GM19468 (cell line): ENCODE measurements at regions not wholly inside any gene's neighbourhood (a gene's known extent, or its start where the extent isn't known, plus 50 kb on each side); places are given as distances from the start of the nearest gene placed in this dataset.
"Not testable (repeated sequence)": the region's sequence is repeated elsewhere in the genome, so short reads cannot be mapped to it uniquely, and the experiment has no call there.

ENCODE experiments used
- ATAC-seq: cut with Tn5 transposase; IDR thresholded peaks from one replicate; pipeline ENCODE4 v1.9.1; 2021; ENCODE audit warnings: mild to moderate bottlenecking, moderate library complexity, moderate number of reproducible peaks; ENCODE audit not compliant: unreplicated experiment; ENCODE audit errors: extremely low read depth

GRCh38 chr18:27331606-27332005 lies 146.5 kb upstream of the CHST9 start:
- ATAC-seq = no peak

DNA sequence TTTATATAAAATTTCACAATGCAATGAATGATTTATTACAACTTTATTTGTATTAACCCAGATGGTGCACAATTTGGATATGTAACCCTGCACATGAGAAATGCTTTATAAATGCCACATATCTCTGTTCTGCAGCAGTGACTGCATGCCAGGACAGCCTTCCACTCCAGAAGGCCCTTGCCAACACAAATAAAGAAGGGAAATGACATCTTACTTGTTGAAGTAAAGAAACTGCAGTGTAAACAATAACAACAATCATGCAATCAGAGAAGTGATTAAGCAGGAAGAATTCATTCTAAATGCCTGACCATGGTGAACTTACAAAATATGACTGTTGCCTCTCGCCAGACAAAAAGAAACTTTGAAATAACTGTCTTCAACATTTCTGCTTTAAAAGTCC lies 129.9 kb upstream of the CHST9 start:
- no peak for ATAC-seq

DNA sequence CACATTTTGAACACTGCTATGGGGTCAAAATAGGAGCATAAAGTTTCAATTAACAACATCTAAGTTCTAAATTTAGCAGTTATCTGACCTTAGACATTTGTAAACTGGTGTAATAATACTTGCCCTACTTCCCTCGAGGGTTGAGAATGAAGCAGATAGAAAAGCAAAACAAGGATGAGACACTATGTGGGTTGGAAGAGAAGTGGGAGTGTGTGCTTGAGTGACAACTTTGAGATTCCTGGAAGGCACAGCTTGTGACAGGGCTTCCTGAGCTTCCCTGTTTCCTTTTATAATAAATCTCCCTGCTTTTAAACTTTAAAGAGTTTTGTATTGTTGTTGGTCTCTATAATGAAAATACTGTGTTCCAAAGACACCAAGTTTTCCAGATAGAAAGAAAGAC lies 128.6 kb upstream of the CHST9 start:
- no peak for ATAC-seq

GRCh38 chr18:27312853-27313252 lies 127.7 kb upstream of the CHST9 start:
- ATAC-seq = no peak

DNA sequence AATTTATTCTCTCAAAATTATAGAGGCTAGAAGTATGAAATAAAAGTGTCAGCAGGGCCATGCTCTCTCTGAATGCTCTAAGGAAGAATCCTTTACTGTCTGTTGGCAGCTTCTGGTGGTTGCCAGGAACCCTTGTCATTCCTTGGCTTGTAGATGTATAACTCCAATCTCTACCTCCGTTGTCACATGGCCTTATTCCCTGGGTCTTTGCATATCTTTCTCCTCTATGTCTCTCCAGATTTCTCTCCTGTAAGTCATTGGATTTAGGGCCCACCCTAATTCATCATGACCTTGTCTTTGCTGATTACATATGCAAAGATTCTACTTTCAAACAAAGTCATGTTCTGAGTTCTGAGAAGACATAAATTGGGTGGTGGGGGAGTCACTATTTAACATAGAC lies 127.0 kb upstream of the CHST9 start:
- ATAC-seq = no peak

DNA sequence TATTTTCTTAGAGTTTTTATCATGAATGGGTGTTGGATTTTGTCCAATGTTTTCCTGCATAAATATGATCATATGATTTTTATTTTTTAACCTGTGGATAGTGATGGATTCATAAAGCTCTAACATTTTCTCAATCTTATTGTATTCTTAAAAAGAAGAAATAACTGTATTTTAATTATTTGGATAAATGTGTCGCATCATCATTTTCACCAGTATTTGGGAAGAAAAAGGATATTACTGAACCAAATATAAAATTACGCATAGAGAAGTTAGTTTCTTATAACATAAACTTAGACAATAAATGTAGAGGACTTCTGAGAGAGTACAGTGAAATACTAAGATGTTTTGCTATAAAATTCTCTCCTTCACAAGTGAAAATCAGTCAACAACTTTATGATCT lies 126.0 kb upstream of the CHST9 start:
- ATAC-seq = no peak

DNA sequence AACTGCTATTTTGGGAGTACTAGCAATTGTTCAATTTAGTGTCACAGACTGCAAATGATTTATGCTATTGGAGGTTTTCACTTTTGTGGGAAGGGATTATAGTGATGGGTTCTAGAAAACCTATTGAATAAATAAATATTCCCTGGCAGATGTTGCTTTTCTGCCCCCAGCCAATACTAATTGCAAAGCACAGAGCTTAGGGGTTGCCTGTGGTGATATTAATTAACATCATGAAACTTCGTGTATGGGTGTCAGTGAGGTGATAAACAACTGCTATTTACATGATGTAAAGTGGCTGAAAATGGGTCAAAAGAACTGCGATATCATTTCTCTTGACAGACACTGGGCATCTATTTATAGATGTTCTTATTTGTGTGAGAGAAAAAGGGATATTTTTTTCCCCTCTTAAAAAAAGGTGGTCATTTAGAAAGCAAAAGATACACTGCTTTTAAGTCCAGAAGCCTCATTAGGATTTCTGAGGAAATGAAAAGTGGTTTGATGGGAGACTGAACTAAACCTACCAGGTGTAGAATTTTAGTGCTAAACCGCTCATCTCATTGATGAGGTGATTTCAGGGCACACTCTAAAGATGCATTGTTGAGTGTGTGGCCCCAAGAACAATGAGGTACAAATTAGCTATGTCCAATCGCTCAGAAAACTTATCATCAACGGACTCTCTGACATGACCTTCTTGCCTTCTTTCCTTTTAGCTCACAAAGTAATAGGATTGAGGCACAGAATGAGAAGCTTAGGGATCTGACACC lies 116.7 kb upstream of the CHST9 start:
- no peak for ATAC-seq

DNA sequence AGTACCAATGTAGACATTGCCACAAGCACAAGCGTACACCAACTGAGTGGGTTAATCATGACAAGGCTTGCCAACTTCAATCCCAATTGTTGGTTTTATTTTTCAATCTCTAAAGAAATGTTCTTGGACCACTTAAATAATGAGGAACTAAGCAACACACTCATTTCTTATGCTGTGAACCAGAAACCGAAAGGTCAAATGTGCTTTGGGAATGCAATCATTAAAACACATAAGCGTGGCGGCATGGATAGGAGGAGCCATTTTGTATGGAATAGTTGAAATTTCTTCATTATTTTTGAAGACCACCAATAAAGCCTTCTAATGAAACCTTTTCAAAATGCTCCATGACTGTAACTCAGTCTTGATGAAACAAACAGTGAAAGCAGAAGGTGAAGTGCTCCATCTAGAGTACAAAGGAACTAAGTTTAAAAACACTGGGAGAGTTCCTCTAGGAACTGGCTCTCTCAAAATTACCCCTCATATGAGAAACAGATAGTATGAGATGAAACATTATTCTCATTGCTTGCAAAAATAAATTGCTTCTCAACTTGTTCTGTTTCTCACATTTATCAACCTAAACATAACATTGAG lies 113.2 kb upstream of the CHST9 start:
- ATAC-seq = no peak

DNA sequence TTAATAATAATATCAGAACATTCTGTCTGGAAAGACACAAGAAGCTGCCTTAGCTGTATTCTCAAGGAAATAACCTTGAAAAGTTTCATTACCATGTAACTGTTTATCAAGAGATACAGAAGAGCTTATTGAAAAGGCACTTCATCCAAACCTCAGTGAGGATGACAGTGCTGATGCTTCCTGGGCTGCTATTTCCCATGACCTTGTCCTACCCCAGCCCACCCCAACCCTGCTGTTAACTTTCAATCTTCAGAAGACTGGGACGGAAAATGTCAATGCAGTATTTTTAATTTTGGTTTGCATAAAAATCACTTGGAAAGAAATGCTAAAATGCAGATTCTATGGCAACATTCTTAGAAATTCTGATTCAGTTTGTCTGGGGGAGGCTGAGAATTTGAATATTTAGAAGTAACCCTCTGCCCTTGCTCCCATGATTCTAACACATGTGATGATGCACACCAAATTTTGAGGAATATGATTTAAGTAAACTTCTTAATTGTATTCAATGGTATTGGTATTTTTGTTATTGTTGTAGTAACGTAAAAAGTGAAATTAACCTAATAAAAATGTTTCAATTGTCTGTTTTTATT lies 101.0 kb upstream of the CHST9 start:
- not testable (repeated sequence) for ATAC-seq

- no peak for ATAC-seq
Measured at GRCh38 chr18:27278131-27278530, 93.0 kb upstream of the CHST9 start.

DNA sequence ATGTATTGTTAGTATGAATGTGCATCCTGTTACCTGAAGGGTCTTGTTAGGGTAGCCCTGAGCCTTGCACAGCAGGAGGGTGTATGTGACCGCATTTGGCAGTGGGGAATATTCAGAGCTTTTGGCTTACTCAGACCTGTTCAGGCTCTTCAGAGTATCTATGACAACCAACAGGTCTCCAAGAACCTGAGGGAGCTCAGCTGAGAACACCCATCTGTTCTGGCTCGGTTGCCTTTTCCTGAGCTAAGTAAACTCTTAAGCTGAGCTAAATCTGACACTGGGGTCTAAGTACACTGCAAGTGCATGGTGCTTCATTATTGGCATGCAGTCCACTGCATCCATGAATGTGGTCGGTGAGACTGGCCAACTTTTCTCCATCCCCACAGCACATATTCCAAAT lies 92.4 kb upstream of the CHST9 start:
- ATAC-seq = no peak

GRCh38 chr18:27276886-27277285 lies 91.8 kb upstream of the CHST9 start:
- no peak for ATAC-seq

- no peak for ATAC-seq
Measured at GRCh38 chr18:27276479-27276878, 91.4 kb upstream of the CHST9 start.

- ATAC-seq = no peak
Measured at GRCh38 chr18:27274901-27275300, 89.8 kb upstream of the CHST9 start.

DNA sequence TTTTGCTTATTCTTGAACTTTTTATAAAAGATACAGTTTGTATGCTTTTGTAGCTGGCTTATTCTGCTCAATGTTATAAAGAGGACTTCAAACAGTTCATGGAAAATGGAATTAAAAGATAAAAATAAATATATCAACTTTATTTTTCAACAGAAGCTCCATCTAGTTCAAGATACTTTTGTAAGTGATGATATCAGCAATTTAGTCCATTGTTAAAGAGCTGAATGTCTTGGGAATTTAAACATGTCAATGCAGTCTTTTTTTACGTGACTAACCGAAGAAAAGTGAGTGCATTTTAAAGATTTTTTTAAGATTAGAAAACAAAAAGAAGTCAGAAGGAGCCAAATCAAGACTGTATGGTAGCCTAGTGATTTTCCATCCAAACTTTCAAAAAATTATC lies 85.4 kb upstream of the CHST9 start:
- no peak for ATAC-seq

DNA sequence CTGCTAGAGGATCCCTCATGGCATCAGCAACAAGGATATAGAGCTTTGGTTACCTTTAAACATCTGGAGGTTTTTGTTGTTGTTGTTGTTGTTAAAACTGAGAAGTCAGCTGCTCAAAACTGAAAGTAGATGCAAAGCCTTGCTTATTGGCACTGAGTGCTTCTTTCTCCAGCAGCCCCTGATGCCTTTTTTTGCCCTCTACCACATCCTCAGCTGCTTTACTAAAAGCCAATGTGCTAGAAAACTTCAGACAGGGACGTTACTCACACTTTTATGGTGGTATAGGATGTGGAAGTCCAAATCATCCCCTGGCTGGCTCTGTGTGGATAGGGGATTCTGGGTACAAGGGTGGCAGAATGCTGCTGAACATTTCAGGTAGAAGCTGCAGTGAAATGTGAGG lies 78.3 kb upstream of the CHST9 start:
- no peak for ATAC-seq

DNA sequence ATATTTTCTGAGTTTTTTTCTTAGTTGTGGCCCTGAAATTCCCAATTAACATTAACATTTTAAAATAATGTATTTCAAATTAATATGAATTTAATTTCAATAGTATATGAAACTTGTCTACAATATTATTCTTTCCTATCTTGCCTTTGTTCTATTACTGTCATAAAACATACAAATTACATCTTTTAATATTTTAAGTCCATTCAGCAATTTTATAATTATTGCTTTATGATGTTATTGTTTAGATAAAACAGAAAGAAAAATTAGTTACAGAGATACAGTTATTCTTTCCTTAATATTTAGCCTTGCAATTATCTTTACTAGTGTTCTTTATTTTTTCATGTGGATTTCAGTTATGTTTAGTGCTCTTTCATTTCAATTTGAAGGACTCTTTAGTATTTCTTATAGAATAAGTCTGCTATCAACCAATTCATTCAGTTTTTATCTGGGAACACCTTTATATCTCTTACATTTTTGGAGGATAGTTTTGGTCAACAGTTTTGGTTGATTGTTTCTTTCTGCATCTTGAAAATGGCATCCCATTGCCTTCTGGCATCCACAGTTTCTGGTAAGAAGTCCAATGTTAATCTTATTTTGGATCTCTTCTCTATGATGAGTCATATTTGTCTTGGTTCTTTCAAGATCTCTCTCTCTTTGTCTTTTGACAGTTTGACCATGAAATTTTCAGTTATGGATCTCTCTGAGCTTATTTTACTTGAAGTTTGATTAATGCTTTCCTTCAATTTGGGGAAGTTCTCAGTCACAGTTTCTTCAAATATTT lies 76.9 kb upstream of the CHST9 start:
- ATAC-seq = no peak

GRCh38 chr18:27253571-27253970 lies 68.5 kb upstream of the CHST9 start:
- no peak for ATAC-seq

GRCh38 chr18:27250471-27250870 lies 65.4 kb upstream of the CHST9 start:
- ATAC-seq = no peak

DNA sequence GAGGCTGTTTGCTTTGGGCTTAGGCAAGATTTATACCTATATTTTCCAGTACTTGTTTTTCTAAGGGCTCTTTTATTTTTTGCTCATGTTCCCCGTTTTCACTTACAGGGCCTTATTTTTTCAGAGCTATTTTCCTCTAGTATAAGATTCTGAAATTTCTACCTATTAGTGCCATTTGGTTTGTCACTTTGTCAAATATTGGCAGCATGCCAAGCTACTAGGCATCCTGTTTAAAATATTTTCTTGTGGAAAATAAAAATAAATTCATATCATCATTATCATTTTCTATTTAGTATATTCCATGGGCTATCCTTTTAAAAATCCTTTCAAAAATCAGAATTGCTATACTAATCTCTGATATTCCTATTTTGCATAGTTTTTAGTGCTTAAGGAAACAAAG lies 64.8 kb upstream of the CHST9 start:
- ATAC-seq = no peak

DNA sequence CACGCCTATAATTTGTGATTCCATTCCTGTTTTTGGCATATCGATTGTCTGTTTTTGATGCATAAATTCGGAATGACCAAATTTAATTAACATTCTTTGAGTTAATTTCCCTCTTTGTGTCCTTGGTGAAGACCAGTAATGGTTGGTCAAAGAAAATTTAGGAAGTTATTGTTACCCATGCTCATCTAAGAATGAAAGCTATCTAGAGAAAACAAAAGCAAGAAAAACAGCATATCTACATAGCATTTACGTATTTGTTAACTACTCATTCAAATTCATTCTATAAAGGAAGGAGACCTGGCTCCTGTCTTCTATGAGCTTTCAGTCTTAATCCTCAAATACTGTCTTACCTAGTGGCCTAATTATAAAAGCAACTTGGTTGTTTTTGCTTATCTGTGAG lies 59.2 kb upstream of the CHST9 start:
- ATAC-seq = no peak
